GM21786 (cell line): ENCODE measurements at regions not wholly inside any gene's neighbourhood (a gene's known extent, or its start where the extent isn't known, plus 50 kb on each side); places are given as distances from the start of the nearest gene placed in this dataset.
"Not testable (repeated sequence)": the region's sequence is repeated elsewhere in the genome, so short reads cannot be mapped to it uniquely, and the experiment has no call there.

ENCODE experiments used
- ATAC-seq: cut with Tn5 transposase; IDR thresholded peaks from one replicate; pipeline ENCODE4 v1.9.1; 2021; ENCODE audit not compliant: unreplicated experiment

- no peak for ATAC-seq
Observed at GRCh38 chr3:14252321-14253021, 73.9 kb downstream of the LSM3 start.

GRCh38 chr3:14253022-14253706, 74.5 kb downstream of the LSM3 start:
- no peak for ATAC-seq

GRCh38 chr3:14253707-14254382, 75.2 kb downstream of the LSM3 start:
- ATAC-seq = no peak

DNA sequence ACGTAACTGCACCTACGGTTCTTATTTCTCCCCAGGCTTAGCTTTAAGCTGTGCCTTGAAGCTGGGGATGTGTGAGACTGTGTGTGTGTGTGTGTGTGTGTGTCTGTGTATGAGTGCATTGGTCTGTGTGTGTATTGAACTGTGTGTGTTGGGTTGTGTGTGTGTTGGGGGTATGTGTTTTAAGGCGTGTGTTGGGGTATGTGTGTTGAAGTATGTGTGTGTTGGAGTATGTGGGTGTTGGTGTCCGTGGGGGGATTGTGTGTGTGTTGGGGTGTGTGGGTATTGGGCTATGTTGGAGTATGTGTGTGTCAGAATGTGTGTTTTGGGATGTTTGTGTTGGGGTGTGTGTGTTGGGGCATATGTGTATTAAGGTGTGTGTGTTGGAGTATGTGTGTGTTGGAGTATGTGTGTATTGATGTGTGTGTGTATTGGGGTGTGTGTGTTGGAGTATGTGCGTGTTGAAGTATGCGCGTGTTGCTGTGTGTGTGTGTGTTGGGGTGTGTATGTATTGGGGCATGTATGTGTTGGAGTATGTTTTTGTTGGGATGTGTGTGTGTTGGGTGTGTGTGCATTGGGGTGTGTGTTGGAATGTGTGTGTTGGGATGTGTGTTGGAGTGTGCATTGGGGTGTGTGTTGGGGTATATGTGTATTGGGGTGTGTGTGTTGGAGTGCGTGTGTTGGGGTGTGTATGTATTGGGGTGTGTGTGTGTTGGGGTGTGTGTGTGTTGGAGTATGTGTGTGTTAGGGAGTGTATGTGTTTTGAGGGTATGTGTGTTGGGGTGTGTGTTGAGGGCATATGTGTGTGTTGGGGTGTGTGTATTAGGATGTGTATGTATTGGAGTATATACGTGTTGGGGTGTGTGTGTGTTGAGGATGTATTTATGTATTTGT, 76.4 kb downstream of the LSM3 start:
- no peak for ATAC-seq

- ATAC-seq = no peak
Observed at GRCh38 chr3:14256046-14256445, 77.4 kb downstream of the LSM3 start.

- no peak for ATAC-seq
Observed at GRCh38 chr3:14256561-14257342, 78.1 kb downstream of the LSM3 start.

DNA sequence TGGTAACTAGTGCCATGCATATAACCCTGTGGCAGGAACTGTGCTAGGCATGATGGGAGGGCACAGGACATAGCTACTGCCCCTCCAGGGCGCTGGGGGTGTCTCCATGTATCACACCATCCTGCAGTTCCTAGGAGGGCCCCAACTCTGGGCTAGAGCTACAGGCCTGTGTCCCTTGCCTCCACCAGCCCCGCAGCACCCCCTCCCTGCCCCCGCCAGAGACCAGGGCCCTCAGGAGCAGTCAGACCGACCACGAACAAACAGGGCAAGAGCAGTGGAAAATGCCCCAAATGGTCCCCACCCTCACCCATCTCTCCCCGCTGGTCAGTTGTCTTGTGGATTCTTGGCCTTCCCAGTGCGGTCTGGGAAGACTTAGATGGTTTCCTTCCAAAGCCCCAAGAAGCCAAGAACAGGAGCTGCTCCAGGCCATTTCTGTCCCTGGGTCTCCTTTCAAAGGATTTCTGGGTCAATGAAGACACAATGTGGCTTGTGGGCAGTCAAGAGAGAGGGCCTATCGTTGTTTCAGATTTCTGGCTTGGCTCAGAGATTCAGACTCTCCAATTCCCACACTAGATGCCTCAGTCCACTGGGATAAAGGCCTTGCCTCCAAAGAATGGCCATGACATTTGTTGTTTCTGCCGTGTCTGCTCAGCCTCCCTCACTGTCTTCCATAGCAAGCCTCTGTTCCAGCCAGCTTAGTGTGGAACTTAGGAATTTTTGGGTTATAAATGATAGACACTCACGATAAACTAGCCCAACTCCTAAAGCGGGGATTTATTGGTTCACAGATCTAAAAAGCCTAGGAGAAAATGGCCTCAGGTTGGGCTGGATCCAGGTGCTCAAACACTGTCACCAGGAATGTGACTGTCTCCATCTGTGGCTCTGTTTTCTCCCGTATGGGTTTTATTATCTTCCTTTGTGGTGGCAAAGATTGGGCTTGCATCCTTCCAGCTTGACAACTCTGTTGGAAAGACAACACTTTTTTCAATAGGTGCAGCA, 80.6 kb downstream of the LSM3 start:
- no peak for ATAC-seq

DNA sequence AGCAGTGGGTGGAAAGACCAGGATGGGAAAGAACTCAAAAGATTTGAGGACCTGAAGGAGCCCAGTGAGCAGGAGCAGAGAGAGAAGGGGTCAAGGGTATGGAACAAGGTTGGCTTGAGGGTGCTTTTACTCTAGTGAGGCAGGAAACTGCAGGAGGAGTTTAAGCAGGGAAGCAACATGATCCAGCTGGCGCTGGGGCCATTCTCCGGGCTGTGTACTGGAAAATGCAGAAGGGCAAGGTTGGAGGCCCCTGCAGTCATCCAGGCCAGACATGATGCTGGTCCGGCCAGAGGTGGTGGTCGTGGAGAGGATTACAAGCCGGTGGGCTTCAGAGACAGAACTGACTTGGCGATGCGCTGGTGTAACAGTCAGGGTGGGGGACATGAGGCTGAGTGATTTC, 81.8 kb downstream of the LSM3 start:
- ATAC-seq = no peak

DNA sequence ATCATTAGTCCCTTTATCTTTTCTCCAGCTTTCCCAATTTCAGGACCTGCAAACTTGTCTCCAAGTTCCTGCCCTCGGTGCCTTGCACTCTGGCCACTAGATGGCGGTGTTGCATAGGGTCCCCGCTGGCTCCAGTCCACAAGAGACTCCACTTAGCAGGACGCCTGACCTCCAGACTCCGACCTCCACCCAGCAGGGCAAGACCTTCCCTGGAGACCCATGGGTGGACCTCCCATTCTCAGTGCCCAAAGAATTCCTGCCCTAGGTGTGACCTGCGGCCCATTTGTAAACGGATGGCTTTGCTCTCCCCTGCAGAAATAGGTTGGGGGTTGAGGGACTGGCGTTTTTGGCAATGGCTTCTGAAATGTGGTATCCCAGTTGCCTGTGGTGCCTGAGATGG, 82.6 kb downstream of the LSM3 start:
- ATAC-seq = peak; percentile 55

- no peak for ATAC-seq
Observed at GRCh38 chr3:14262212-14262611, 83.6 kb downstream of the LSM3 start.

DNA sequence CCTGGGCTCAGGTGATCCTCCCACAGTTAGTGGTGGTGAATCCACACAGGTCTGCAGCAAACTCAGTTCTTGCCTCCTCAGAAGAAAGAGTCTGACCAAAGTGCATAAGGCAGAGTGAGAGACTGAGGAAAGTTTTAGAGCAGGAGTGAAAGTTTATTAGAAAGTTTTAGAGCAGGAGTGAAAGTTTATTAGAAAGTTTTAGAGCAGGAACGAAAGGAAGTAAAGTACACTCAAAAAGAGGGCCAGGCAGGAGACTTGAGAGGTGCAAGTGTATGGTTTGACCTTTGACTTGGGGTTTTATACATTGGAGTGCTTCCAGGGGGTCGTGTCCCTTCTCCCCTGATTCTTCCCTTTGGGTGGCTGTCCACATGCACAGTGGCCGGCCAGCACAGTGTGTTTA, 84.2 kb downstream of the LSM3 start:
- no peak for ATAC-seq

- no peak for ATAC-seq
Observed at GRCh38 chr3:14263317-14264005, 84.8 kb downstream of the LSM3 start.

- no peak for ATAC-seq
Observed at GRCh38 chr3:14265246-14265962, 86.8 kb downstream of the LSM3 start.

DNA sequence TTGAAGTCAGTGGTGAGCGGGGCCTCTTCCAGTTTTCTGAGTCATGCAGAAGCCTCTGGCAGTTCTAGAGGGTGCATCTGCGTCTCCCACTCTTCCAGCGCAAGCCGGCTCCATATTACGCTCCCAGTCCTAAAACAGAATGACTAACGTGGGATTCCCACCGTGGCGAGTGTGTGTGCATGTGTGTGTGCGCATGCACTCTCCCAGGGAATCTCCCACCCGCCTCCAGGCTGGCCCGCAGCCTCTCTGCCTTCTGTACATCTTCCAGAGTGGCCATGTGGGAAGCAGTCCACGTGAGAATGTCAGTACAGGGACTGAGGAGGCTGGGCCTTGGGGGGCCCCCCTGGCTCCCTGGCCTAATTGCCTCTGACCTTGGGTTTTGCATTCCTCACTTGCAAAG, 87.7 kb downstream of the LSM3 start:
- no peak for ATAC-seq

DNA sequence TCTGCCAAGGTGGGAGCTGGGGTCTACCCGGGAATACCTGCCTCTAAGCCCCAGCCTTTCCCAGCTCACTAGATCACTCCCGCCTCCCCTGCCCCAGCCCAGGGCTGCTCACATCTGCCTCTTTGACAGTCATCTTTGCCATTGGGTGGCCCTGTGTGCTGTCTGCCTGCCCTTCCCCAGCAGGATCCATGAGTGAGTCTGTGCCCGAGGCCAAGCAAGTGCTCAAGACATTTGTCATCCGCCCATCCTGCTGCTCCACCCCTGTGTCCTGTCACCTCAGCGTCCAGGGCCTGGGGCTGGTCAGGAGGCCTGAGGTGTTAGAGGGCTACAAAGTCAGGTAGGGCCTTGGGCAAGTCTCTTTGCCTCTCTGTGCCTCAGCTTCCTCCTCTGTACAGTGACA, 89.4 kb downstream of the LSM3 start:
- ATAC-seq = no peak

DNA sequence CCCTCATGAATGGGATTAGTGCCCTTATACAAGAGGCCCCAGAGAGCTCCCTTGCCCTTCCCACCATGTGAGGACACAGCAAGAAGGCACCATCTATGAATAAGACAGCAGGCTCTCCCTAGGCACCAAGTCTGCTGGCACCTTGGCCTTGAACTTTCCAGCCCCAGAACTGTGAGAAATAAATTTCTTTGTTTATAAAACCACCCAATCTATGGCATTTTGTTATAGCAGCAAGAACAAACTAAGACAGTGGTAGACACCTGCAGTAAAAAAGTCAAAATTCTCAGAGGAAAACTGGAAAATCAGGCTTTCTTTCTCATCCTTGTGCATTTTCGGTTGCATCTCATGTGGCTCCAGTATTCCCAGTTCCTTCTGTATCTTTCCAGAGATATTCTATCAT, 90.3 kb downstream of the LSM3 start:
- no peak for ATAC-seq

- not testable (repeated sequence) for ATAC-seq
Observed at GRCh38 chr3:14272041-14272958, 93.7 kb downstream of the LSM3 start.
